ENCODE measurements at regions not wholly inside any gene's neighbourhood (a gene's known extent, or its start where the extent isn't known, plus 50 kb on each side); places are given as distances from the start of the nearest gene placed in this dataset.

DNA sequence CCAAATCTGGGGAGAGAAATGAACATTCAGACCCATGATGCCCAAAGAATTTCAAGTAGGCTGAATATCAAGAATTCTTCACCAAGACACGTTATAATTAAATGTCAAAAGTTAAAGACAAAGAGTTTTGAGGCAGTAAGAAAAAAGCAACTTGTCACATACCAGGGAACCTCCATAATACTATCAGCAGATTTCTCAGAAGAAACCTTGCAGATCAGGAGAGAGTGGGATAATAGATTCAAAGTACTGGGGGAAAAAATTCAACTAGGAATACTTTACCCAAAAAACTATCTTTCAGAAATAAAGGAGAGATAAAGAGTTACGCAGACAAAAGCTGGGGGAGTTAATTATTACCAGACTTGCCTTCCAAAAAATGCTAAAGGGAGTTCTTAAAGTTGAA is 516.0 kb downstream of the CETN3 start:
- H3K4me3 ChIP-seq (ENCODE audit: low read depth, low read length): no peak overlapping the region
- DNase-seq (ENCODE audit: low read depth): no peak
- TF ChIP-seq, protein P1, sequence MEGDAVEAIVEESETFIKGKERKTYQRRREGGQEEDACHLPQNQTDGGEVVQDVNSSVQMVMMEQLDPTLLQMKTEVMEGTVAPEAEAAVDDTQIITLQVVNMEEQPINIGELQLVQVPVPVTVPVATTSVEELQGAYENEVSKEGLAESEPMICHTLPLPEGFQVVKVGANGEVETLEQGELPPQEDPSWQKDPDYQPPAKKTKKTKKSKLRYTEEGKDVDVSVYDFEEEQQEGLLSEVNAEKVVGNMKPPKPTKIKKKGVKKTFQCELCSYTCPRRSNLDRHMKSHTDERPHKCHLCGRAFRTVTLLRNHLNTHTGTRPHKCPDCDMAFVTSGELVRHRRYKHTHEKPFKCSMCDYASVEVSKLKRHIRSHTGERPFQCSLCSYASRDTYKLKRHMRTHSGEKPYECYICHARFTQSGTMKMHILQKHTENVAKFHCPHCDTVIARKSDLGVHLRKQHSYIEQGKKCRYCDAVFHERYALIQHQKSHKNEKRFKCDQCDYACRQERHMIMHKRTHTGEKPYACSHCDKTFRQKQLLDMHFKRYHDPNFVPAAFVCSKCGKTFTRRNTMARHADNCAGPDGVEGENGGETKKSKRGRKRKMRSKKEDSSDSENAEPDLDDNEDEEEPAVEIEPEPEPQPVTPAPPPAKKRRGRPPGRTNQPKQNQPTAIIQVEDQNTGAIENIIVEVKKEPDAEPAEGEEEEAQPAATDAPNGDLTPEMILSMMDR (IDR thresholded peaks at IDR 0.05; ENCODE audit: insufficient read depth, low read depth, low read length, missing control alignments): no peak

DNA sequence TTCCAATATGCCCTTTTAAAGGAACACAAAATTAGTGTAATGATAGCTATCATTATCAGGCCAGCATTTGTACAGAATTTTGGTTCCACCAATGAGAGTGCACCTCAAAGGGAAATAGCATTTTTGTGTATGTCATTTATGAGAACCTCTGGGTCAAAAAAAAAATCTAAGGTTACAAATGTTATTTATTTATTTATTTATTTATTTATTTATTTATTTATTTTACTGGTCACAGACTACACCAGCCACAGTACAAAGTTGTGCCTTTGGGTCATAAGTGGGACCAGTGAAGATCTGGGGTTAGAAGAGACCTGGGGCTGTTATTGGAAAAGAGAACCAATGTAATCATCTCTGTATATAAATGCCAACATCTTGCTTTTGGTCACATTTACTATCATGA is 523.9 kb downstream of the CETN3 start:
- TF ChIP-seq, protein P1 (IDR thresholded peaks at IDR 0.05; ENCODE audit: insufficient read depth, low read depth, low read length, missing control alignments): no peak
- no peak for DNase-seq (ENCODE audit: low read depth)
- H3K4me3 ChIP-seq (ENCODE audit: low read depth, low read length): no peak overlapping the region

DNA sequence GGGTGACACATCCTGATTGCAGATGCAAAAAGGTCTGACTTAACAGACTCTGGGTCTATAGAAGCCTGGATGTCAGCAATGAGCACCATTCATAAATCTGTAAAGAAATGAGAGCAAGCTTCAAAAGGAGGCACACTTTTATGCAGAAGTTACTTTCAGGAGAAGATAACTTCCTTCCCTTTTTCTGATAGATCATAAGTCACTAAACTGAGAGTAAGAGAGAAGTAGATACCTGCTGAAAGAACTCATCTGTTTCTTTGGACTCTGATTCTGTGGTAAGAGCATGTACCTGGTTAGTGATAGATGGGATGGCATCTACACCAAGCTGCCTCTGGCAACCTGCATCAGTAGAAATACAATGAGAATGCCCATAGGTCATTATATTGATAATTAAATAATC is 525.6 kb downstream of the CETN3 start:
- peak; percentile 7 for DNase-seq (ENCODE audit: low read depth)
- TF ChIP-seq, protein P1 (IDR thresholded peaks at IDR 0.05; ENCODE audit: insufficient read depth, low read depth, low read length, missing control alignments): no peak
- H3K4me3 ChIP-seq (ENCODE audit: low read depth, low read length): no peak overlapping the region

DNA sequence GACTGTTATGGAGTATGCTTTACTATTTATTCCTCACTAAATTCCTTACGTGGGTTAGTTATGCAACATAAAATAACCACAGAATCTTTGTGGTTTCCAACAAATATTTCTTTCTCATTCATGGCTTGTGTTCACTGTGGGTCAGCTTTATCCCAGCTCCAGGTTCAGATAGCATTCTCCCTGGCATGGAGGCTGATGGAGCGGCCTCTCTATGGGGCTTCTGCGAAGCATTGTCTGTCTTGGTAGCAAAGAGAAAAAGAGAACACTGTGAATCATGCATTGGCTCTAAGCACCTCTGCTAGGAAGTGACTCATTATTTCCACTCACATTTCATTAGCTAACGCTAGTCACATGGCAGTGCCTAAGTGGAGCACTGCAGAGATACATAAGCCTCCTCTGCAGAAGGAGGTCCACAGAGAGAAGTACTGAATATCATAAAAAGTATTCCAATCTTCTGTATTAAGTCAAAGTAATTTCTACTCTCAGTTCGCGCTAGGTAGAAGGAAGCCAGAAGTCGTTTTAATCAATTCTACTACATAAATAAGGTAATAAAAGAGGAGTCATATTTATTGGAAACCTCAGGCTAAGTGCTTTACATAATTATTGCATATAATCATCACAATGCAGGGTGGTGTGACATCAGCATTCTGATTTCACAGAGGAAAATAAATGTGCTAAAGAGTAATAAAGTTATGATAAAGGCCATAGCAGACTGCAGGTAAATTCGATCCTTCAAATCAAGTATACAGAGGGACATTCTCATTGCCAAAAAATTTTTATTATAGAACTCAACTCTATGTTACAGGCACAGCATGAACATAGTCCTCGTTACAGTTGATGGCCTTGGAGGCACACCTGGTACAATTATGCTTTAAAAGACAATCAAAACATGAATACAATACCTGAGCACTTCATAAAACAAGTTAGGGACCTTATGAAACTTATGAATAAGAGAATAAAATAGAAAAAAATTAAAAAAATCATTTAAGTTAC is 531.1 kb downstream of the CETN3 start:
- no peak for DNase-seq (ENCODE audit: low read depth)
- H3K4me3 ChIP-seq (ENCODE audit: low read depth, low read length): no peak overlapping the region
- TF ChIP-seq, protein P1 (IDR thresholded peaks at IDR 0.05; ENCODE audit: insufficient read depth, low read depth, low read length, missing control alignments): no peak

DNA sequence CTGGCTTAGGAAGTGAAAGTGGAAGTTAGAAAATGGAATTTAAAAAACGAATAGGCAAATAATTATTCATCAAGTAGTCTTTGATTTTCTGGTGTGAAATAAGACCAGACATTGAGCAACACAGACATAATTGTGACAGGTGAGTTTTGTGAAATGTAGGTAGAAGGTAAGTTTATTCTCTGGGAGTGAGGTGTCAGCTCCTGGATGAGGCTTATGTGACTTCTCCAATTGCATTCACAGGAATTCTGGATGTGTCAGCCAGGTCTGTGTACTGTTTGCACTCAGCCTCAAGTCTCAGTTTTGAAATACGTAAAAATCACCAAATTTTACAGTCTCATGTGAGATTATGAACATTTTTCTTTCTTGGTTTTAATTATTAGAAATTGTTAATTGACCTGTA is 537.6 kb downstream of the CETN3 start:
- TF ChIP-seq, protein P1 (IDR thresholded peaks at IDR 0.05; ENCODE audit: insufficient read depth, low read depth, low read length, missing control alignments): no peak
- H3K4me3 ChIP-seq (ENCODE audit: low read depth, low read length): no peak overlapping the region
- no peak for DNase-seq (ENCODE audit: low read depth)

DNA sequence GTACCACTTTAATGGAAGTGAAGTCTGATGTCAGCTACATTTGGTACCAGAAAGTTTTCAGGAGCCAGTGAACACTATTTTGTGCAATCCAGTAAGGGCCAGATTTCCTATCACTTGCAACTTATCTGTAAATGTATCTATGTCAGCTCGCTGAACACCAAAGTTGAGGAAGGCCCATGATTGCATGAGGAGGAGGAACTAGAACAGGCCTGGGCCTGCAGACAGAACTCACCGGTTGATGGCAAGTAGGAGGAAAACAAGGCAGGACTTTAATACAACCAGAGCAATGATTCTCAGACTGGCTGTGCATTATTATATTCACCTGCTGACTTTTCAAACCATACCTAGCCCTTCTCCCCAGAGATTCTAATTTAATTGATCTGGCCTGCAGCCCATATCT is 540.2 kb downstream of the CETN3 start:
- no peak overlapping the region for H3K4me3 ChIP-seq (ENCODE audit: low read depth, low read length)
- no peak for DNase-seq (ENCODE audit: low read depth)
- TF ChIP-seq, protein P1 (IDR thresholded peaks at IDR 0.05; ENCODE audit: insufficient read depth, low read depth, low read length, missing control alignments): no peak

All from GM12865 (cell line).